ENCODE measurements at regions not wholly inside any gene's neighbourhood (a gene's known extent, or its start where the extent isn't known, plus 50 kb on each side); places are given as distances from the start of the nearest gene placed in this dataset.

GRCh38 chr2:66840321-66841002 is 405.5 kb downstream of the MEIS1 start:
- H3K4me1 ChIP-seq (ENCODE audit: control insufficient read depth, low read length), result no peaks in the 10 kb centered on the region
- H3K79me2 ChIP-seq (ENCODE audit: control insufficient read depth, low read length), result no peaks in the 10 kb centered on the region
- TF ChIP-seq CTCF (IDR thresholded peaks at IDR 0.05; ENCODE audit: low read depth, low read length, poor library complexity, severe bottlenecking) (no peak), EZH2phosphoT487 (IDR thresholded peaks at IDR 0.05; ENCODE audit: borderline replicate concordance, low read length) (no peak)
- no peak overlapping the region for H3K27ac ChIP-seq (ENCODE audit: low read depth, low read length)
- no peak overlapping the region for H3K4me2 ChIP-seq (ENCODE audit: low read length)
- no peaks in the 10 kb centered on the region for H3K9me2 ChIP-seq (replicated peaks; ENCODE audit: control insufficient read depth, low read length)
- no peaks in the 10 kb centered on the region for H3K36me3 ChIP-seq (ENCODE audit: control insufficient read depth, low read length)
- no peaks in the 10 kb centered on the region for H3K27me3 ChIP-seq (ENCODE audit: control insufficient read depth, low read length)
- H3F3A ChIP-seq (ENCODE audit: control insufficient read depth, insufficient read depth), result no peaks in the 10 kb centered on the region
- no peaks in the 10 kb centered on the region for H4K20me1 ChIP-seq (ENCODE audit: control insufficient read depth, insufficient read depth, low read depth, low read length)
- no peaks in the 10 kb centered on the region for H3K9me3 ChIP-seq (ENCODE audit: control insufficient read depth, insufficient read depth, low read length)
- H3K4me3 ChIP-seq (ENCODE audit: low read length), result no peak overlapping the region

DNA sequence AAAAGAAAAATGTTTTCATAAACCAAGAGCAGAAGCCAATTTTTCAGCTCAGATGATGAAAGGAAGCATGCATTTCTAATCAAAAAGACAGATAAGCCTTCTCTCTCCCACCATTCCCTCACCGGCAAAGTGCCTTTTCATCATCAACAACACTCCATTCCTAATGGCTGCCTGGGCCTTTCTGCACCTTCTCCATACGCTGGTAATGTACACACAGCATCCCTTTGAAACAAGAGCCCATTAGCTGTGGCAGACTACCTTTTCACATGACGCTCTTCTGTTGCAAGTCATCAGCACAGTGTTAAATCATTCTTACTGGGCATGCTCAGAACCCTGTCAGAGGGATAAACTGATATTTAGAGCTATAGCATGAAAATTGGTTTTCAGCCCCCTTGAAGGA is 408.9 kb downstream of the MEIS1 start:
- Histone ChIP-seq H4K20me1 (ENCODE audit: control insufficient read depth, insufficient read depth, low read depth, low read length) (no peaks in the 10 kb centered on the region), H3F3A (ENCODE audit: control insufficient read depth, insufficient read depth) (no peaks in the 10 kb centered on the region), H3K4me2 (ENCODE audit: low read length) (no peak overlapping the region), H3K4me3 (ENCODE audit: low read length) (no peak overlapping the region), H3K27me3 (ENCODE audit: control insufficient read depth, low read length) (no peaks in the 10 kb centered on the region), H3K9me3 (ENCODE audit: control insufficient read depth, insufficient read depth, low read length) (no peaks in the 10 kb centered on the region), H3K36me3 (ENCODE audit: control insufficient read depth, low read length) (no peaks in the 10 kb centered on the region), H3K27ac (ENCODE audit: low read depth, low read length) (no peak overlapping the region), H3K4me1 (ENCODE audit: control insufficient read depth, low read length) (no peaks in the 10 kb centered on the region), H3K79me2 (ENCODE audit: control insufficient read depth, low read length) (no peaks in the 10 kb centered on the region), H3K9me2 (replicated peaks; ENCODE audit: control insufficient read depth, low read length) (no peaks in the 10 kb centered on the region)
- TF ChIP-seq CTCF (IDR thresholded peaks at IDR 0.05; ENCODE audit: low read depth, low read length, poor library complexity, severe bottlenecking), result no peak
- TF ChIP-seq EZH2phosphoT487 (IDR thresholded peaks at IDR 0.05; ENCODE audit: borderline replicate concordance, low read length), result no peak

DNA sequence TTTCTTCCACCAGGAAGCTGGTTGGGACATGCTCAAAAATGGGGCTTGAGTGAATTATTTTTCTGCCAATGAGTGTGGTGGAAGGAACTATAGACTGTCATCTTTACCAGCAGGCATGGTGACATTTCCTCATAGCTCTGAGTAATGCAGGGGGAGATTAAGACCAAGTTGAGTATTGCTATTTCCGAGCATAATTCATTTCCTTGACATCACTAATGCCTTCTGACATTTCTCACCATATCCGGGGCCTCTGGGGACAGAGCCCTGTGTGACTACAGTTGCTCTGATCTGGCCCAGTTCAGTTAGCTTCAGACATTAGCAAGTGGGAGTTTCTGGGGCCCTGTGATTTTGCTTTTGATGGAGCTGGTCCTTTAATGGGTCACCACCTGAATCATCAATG is 410.4 kb downstream of the MEIS1 start:
- no peak for TF ChIP-seq CTCF (IDR thresholded peaks at IDR 0.05; ENCODE audit: low read depth, low read length, poor library complexity, severe bottlenecking)
- no peak for TF ChIP-seq EZH2phosphoT487 (IDR thresholded peaks at IDR 0.05; ENCODE audit: borderline replicate concordance, low read length)
- Histone ChIP-seq H3F3A (ENCODE audit: control insufficient read depth, insufficient read depth) (no peaks in the 10 kb centered on the region), H3K27ac (ENCODE audit: low read depth, low read length) (no peak overlapping the region)

More for the DNA sequence above, 410.4 kb downstream of the MEIS1 start:
- Histone ChIP-seq H3K79me2 (ENCODE audit: control insufficient read depth, low read length) (no peaks in the 10 kb centered on the region), H4K20me1 (ENCODE audit: control insufficient read depth, insufficient read depth, low read depth, low read length) (no peaks in the 10 kb centered on the region), H3K36me3 (ENCODE audit: control insufficient read depth, low read length) (no peaks in the 10 kb centered on the region), H3K4me1 (ENCODE audit: control insufficient read depth, low read length) (no peaks in the 10 kb centered on the region), H3K9me2 (replicated peaks; ENCODE audit: control insufficient read depth, low read length) (no peaks in the 10 kb centered on the region), H3K9me3 (ENCODE audit: control insufficient read depth, insufficient read depth, low read length) (no peaks in the 10 kb centered on the region), H3K4me3 (ENCODE audit: low read length) (no peak overlapping the region), H3K4me2 (ENCODE audit: low read length) (no peak overlapping the region), H3K27me3 (ENCODE audit: control insufficient read depth, low read length) (no peaks in the 10 kb centered on the region)
